SHP77 treated with DMSO at 0.1 percent for 48 hours (cell line): ENCODE measurements at regions not wholly inside any gene's neighbourhood (a gene's known extent, or its start where the extent isn't known, plus 50 kb on each side); places are given as distances from the start of the nearest gene placed in this dataset.

Source experiments
- DNase-seq: peaks from one replicate; lab custom pipeline; 2025; lab: John Stamatoyannopoulos, UW

DNA sequence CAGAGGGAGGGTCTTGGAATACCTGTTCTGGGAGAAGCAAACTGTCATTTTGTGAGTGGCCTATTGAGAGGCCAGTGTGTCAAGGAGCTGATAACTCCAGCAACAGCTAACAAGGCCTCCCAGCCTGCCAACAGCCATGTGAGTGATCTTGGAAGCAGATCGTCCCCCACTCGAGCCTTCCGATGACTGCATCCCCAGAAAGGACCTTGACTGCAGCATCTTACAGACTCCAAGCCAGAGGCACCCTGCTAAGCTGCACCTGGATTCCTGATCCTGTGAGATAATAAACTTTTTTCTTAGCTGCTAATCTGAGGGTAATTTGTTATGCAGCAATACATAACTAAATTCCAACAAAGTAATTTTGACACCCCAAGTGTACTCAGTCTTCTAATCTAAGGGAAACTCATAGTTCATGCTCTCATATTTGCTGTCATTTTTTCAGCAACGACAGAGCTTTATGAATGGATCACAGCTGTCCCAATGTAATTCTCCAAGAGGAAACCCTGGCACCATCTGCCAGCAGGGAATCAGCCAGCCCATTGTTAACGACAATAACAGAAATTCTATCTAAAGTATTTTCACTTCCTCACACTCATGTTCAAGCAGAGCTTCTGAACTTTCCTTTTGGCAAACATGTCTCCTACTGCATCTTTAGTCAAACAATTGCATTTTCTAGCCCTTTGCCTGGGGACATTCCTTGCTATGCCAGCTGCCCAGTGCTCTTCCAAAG, 470.2 kb upstream of the BTBD3 start:
- no peak for DNase-seq

DNA sequence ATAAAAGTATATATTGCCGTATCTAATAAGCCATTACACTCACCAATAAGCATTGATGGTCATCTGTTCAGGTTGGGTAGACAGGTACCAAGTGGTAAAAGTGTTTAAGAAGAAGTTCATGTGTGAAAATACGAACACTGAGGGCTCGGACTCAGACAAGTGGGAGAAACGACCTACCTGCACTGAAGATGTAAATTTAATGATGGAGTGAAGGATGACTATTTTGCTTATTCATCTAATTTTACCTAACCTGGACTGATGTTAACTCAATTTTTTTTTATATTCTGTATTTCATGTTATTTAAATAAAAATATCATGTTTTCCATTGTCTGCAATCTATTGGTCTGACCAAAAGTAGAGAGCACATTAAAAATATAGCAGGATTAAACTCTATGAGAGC, 469.1 kb upstream of the BTBD3 start:
- DNase-seq = no peak

DNA sequence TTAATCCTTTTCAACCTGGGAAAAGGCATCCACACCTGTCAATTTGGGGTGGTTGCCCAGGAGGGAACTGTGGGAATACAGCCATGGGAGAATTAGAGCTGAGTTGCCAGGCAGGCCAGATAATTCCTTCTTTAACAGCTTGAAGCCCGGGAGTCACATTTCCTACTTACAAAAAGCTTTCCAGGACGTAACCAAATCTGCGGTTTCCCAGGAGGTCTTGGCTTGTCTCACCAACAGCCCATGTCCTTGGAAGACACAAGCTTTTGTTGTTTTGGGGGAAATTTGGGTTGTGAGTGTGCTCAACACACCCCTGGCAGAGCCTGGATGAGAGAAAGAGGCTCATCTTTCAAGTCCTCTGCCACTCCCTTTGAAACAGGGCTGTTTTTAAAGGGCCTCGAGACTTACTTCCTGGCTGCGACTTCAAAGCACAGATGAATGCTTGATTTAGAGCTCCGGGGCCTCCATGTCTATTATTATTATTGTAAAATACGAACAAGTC, 465.9 kb upstream of the BTBD3 start:
- DNase-seq = no peak

DNA sequence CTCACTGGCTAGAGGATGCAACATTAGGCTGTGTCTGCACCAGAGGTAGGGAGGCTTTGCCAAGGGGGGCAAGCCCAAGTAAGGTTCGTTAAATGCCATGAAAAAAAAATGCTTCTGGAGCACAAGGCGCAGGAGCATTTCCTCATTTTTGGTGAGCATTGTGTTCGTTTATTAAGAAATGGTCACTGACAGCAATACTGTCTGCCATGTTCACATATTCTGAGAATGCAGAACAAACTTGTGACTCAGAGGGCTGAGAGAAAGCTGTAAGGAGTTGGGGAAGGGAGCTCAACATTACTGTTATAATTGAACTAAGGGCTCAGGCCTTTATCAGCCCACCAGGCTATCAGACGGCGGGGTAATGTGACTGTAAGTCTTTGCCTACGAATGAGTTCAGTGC, 465.4 kb upstream of the BTBD3 start:
- DNase-seq = no peak

GRCh38 chr20:11453430-11453829, 464.3 kb upstream of the BTBD3 start:
- no peak for DNase-seq

DNA sequence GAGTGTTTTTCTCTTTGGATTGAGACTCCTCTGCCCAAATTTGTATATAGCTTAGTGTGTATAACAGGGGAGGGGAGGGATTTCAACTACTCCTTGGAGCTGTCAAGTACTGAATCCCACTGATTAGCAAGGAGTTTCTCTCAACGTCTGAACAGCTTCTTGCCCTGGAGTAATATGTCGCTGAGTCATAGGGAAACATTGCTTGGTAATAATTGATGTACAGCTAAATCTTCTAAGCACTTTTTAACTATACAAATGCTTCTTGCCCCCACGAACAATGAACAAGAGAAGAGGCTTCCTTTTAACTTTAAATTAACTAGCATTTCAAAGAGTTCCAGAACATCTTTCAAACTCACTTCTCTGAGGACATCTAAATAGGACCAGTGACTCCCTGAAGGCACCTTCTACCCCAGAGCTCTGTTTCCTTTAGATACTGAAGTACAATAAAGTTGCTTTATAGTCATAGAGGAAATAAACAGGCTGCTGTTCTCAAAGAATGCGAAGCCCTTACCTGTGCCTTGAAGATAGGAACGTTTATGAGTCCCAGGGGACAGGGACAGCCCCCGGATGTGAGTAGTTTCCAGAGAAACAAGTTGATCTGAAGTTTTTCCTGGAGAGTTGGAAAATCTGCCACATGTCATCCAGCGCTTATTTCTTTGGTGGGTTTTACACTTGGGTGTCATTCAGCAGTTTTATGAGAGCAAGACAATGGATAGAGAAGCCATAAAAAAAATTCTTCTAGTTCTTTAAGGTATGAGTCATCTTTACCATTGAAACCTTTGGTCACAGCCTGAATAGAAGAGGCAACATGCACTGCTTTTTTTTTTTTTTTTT, 462.5 kb upstream of the BTBD3 start:
- DNase-seq = no peak

- no peak for DNase-seq
These were observed 460.2 kb upstream of the BTBD3 start for GRCh38 chr20:11457488-11457887.

DNA sequence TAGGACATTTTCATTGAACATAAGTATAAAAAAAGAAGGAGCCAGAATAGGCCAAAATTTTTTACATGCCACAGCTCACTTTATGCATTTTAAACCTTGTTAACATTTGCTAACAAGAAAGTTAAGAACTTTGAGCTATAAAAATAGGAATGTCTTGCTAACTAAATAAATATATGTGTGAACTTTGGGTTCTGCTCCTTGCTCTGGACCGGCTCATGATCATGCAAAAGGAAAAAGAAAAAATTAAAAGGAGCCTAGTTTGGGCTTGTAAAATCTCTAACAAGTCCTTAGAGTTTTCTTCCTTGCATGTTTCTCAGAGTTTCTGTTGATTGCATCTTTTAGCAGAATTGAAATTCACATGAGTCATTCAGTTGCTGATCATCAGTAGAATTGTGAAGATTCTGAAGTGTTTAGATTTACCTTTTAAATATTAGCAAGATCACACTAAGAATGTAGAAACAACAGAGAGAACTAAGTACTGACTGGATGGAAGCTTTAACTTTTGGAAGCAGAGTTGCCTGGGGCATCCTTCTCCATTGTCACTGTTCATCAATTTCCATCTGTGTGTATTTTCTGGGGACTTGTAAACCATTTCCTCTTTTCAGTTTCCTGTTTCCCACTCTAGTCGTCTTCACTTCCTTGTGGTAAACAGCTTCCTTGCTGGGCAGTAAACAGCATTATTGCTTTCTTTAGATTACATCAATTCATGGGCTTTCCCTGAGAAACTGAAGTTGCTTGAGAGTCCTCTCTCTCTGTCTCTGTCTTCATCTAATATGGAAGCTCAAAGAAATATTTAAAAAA, 458.4 kb upstream of the BTBD3 start:
- no peak for DNase-seq

- no peak for DNase-seq
These were observed 450.3 kb upstream of the BTBD3 start for GRCh38 chr20:11467436-11467835.

GRCh38 chr20:11468880-11469279, 448.8 kb upstream of the BTBD3 start:
- DNase-seq = no peak

GRCh38 chr20:11469795-11470435, 447.8 kb upstream of the BTBD3 start:
- no peak for DNase-seq

GRCh38 chr20:11473983-11474382, 443.7 kb upstream of the BTBD3 start:
- DNase-seq = no peak

DNA sequence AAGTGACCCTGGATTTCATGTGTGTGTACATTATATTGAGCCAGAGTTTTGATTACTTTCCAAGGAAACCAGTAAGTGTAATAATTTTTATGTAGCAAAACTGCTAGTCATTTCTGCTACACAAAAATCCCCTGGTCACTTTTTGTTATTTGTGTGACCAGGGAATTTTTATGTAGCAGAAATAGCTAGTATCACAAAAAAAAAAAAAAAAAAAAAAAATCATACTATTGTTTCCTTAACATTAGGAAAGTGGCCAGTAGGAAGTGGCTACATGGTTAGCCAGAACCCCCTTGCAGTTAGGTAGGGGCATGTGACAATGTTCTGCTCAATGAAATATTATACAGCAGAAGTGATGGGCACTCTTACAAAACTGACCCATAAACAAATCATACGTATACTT, 434.0 kb upstream of the BTBD3 start:
- DNase-seq = no peak

- no peak for DNase-seq
These were observed 433.2 kb upstream of the BTBD3 start for GRCh38 chr20:11484479-11484878.

DNA sequence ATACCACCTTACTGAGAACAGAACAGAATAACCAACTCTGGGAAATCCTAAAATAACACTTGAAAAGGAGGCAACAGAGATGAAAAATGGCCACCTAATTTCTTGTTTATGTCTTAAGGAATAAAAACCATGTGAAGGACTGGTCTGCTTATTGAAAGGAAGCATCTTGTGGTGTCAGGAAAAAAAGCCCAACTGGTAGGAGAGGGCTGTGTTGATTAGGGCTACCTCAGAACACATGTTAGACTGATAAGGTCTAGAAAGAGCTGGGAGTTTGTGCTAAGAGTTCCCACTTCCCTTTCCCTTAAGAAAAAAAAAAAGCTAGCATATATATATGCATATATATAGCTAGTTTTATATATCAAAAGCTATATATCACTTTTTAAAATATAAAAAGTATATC, 425.3 kb upstream of the BTBD3 start:
- no peak for DNase-seq

- no peak for DNase-seq
These were observed 424.8 kb upstream of the BTBD3 start for GRCh38 chr20:11492846-11493245.

GRCh38 chr20:11496380-11496779, 421.3 kb upstream of the BTBD3 start:
- no peak for DNase-seq

GRCh38 chr20:11497545-11497944, 420.1 kb upstream of the BTBD3 start:
- DNase-seq = no peak

GRCh38 chr20:11499101-11499634, 418.5 kb upstream of the BTBD3 start:
- no peak for DNase-seq

- no peak for DNase-seq
These were observed 415.6 kb upstream of the BTBD3 start for GRCh38 chr20:11502061-11502460.

DNA sequence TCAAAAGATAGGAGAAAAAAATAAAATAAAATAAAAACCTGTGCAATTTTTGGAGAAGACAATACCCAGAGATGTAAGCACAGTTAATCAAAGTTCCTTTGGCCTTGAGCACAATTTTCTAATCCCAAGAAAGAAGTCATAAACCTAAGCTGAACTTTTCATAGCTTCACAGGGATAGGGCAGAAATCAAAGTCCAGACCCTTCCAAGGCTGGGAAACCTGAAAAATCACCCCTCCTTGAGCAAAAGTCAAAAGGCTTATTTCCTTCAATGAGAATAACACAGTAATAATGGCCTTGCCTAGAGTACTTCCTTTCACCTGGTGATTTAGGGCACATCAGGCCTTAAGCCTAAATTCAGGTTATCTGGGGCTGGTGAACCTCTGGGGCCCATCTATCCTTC, 415.0 kb upstream of the BTBD3 start:
- no peak for DNase-seq

- DNase-seq = no peak
These were observed 407.9 kb upstream of the BTBD3 start for GRCh38 chr20:11509776-11510175.
